NCI-H524 treated with DMSO at 0.1 percent for 48 hours (cell line): ENCODE measurements at regions not wholly inside any gene's neighbourhood (a gene's known extent, or its start where the extent isn't known, plus 50 kb on each side); places are given as distances from the start of the nearest gene placed in this dataset.
"Not testable (repeated sequence)": the region's sequence is repeated elsewhere in the genome, so short reads cannot be mapped to it uniquely, and the experiment has no call there.

Source experiments
- DNase-seq: peaks from one replicate; lab custom pipeline; 2025; lab: John Stamatoyannopoulos, UW

DNA sequence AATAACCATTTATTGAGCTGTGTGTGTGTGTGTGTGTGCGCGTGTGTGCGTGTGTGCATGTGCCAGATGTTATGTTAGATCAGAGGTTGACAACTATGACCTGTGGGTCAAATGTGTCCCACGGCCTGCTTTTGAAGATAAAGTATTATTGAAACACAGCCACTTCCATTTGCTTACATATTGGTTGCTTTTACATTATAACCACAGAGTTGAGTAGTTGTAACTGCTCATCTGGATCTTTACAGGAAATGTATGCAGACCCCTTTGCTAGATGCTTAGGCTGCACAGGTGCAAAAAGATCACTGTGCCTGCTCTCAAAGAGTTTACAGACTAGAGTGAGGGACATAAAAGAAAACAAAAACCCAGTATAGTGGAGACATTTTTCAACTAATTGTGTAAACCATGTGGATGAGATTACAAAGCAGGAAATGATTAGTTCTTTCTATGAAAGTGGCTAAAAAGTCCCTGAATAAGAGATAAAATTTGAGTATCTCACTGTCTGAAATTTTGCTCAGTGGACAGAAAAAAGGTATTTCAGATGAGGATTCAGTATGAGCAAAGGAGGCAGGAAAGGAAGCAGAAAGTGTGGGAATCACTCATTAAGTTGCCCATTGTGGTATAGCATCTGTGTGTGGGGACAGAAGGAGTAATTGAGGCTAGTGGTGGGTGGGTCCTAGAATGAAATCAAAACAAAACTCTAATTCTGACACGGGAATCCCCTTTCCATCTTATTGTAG is 188.4 kb downstream of the PAH start:
- DNase-seq = no peak

DNA sequence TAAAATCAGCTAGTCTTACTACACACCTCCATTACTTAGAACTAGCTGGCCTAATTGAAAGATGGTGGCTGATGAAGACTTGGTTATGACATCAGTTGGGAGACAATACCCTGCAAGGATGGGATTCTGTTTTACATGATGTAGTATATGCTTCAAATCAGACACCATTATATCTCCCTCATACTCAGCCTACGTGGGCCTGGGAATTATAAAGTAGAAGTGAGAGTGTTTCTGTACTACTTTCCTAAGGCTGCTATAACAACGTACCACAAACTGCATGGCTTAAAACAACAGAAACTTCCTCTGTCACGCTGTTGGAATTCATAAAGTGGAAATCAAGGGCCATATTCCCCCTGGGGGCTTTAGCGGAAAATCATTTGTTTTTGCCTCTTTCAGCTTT is 190.4 kb downstream of the PAH start:
- no peak for DNase-seq

DNA sequence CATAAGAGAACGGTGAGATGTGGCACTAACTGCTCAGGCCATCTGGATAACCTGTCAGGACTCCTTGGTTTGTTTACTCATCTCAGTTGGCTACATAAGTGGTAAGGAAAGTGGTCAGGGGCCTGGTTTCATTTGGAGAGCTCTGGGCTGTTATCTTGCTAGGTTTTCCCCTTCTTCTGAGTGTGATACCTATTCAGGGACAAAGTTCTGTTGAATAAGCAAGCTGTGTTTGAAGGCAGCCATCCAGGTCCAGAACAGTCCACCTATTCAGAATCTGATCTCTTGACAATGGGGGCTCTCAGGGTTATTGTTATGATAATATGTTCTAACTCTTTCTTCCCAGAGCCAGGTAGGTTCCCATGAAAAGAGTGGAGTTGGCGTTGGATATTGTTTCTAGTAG is 194.9 kb downstream of the PAH start:
- no peak for DNase-seq

DNA sequence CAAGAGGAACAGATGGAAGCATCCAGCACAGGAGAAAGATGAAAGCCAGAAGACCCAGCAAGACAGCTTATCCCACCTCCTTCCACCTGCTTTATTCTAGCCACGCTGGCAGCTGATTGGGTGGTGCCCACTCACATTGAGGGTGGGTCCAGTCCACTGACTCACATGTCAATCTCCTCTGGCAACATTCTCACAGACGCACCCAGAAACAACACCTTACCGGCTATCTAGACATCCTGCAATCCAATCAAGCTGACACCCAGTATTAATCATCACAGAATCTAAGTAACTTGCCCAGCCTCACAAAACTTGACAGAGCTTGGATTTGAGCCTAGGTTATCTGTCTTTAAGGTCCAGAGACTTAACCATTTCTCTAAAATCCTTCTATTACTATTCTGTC is 208.9 kb downstream of the PAH start:
- DNase-seq = no peak

DNA sequence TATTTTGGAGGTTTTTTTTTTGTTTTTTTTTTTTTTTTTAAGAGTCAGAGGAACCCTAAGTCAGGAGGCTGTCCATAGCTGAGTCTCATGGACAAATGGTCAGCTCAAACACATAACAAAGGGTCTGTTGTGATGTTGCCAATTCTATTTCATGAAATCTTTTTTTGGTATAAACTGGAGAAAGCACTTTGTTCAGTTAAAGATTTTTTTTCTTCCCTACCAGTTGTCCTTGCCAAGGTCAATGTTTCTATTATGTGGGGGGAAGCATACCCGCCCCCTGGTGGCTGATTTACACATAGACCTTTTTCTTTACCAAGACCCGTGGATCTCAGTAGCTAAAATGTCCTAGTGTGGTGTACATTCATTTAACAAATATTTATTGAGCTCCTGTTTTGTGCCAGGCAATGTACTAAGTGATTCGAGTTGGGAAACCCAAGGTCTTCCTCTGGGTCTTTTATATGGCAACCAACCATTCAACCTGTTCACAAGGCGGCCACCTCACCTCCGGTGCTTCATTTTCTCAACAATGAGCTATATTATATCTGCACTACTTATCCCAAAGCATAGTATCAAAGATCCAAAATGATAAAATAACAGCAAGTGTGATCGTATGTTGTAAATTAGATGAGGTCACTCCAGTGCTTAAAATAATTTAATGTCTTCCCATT is 214.5 kb downstream of the PAH start:
- DNase-seq = no peak

DNA sequence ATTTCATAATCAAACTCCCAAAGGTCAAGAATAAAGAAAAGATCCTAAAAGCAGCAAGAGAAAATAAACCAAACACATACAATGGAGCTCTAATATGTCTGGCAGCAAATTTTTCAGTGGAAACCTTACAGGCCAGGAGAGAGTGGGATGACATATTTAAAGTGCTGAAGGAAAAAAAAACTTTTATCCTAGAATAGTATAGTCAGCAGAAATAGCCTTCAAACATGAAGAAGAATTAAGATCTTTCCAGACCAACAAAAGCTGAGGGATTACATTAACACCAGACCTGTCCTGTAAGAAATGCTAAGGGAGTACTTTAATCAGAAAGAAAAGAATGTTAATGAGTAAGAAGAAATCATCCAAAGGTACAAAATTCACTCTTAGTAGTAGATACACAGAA is 215.7 kb upstream of the IGF1 start:
- DNase-seq = no peak

DNA sequence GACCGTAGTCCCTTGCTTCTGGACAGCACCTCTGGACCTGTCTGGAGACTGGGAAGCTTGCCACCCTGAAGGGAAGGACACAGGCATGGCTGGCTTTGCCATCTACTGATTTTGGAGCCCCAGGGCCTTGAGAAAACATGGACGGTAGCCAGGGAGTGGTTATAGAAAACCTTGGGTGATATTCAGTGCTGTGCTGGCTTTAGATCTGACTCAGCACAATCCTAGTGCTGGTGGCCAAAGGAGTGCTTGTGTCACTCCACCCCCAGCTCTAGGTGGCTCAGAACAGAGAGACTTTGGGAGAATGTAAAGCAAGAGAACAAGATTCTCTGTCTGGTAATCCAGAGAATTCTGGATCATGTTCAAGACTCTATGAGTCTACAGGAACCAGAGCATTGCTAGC is 214.5 kb upstream of the IGF1 start:
- DNase-seq = no peak

DNA sequence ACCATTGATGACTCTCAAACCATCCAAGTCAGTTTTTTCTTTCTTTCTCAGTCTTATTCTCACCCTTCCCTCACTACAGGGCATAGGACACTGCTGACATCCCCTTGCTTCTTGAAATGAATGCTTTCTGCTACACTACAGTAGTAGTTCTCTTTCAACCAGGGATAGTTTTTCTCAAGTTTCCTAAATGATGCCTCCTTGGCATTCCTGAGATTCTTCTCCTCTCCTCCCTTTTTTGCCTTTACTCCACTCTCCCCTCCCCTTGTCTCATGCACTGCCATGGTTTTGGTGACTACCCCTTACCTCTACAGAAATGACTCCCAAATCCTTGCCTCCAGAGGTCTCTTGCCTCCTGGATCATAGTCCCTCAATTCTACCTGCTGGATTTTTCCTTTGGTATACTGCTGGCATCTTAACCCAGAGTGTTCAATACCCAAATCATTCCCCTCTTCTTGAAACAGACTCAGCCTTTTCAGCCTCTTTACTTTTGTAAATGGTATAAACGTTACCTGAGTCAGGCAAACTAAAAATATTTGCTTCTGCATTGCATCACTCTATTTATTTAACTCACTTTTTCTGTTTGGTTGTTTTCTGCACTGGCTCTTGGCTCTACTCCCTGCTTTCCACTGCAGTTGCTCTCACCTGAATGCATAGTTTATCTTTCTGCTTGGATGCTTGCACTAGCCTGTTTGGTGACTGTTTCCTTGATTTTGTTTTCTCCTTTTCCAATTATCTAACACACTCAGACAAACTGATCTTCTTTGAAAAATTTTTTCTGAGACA is 211.6 kb upstream of the IGF1 start:
- DNase-seq = no peak

DNA sequence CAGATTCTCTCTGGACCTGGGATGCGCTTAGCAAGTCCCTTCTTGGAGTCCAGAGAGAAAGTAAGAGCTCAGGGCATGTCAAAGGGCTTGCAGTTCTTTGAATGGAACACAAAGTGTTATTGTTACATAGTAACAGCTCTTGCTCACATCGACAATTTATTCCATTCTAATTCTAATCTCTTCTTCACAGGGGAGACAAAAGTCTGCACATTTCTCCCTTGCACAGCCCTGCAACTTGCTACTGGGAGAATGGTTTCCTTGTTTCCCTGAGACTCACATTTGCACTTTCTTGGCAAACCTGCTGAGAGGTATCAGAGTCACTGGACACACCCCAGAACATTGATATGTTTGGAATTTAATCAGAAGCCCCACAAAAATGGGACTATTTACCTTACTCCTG is 209.9 kb upstream of the IGF1 start:
- no peak for DNase-seq

DNA sequence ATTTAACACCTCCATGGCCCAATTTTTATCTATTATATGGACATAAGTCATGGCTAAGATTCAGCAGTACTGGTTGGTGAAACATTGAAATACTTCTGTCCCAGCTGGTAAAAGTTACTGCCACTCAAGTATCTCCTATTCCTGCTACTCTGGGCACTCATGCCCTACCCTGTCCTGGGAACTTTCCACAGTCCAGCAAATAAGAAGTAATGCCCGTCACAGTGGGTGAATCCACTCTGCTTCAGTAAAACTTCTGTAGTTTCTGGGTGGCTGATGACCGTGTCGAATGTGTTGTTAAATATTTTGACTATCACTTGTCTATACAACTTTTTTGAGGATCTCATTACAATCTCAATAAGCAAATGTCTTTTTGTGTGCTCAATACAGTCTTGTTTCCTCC is 209.3 kb upstream of the IGF1 start:
- DNase-seq = no peak

DNA sequence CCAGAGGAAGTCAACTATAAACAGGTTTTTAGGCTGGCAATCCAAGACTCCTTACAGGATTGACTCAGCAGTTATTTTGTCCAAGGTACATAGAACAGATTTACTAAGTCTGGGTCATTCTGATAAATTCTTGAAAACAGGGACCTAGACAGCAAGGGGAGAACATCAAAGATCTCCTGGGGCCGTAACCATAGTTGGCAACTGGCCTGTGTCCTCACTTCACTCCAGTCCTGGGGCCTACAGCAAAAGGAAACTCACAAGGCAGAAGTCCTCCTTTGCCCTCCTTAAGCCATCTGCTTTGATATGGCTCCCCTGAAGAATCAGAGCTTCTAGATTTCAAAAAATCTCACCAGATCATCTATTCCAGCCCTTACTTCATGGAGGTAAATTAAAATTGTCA is 207.2 kb upstream of the IGF1 start:
- no peak for DNase-seq

DNA sequence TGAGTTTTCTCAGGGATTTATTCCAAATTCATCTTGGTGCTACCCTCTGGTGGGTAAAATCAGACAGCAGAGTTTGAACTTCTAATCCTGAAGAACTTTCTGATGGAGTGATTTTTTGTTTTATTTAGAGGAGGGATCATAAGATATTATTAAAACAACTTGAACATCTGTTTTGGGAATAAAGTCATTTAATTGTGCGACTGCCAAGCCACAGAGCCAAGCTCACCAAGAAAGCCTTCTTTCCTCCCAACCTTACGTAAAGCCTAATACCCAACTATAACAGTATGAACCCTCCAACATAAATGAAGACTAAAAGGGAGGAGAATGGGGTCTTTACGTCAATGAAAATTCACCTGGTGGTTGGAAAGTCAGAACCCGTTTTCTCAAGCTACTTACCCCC is 205.5 kb upstream of the IGF1 start:
- DNase-seq = no peak

DNA sequence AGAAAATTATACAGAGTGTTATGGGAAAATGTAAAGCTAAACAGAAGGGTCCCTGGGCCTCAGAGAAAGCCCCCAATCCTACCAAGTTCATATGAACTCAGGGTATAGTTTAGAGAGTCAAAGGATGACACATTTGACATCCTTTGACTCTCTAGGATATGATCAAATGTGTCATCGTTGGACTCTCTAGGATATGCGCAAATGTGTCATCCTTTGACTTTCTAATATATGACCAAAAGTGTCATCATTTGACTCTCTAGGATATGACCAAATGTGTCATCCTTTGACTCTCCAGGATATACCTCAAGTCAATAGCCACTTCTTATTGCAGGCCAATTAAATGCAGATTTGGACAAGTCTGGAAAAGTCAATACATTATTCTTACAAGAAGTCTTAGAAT is 204.8 kb upstream of the IGF1 start:
- no peak for DNase-seq

DNA sequence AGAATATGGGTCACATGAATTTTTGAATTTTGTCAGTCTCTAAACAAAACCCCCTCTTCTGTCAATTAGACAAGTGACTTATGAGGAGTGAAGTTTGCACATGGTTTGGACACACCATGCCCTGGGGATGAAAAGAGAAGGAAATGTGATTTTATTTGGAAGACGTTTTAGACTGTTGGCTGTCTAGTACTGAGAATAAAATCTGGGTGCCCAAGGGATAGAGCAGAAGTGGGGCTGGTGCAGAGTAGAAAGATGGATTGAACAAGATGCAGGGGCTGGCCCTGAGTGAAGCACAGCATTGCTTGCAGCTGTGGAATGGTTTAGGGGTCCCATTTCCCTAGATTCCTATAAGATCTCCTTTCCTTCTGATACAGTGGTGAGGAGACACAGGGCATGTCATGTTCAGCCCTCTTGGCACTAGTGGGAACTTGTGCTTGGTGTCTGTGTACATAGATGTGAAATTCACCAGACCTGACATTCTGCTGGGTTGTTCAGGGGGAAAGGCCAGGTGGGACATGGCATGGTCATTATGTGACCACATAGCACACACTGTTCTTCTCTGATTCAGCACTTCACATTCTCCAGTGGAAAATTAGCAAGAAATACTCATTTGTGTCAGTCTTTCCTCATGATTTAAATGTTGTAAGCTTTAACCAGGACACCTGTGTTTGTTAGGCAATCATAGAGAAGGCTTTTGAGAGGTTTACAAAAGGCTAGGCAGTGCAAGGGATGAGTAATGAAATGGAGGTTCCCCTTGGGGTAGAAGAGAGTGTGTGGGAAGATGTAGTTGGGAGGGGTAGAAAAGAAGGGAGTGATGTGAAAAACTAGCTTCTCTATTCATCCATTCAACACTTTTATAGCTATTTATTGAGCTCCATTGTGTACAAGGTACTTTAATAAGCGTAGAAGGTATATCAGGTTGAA is 202.3 kb upstream of the IGF1 start:
- no peak for DNase-seq

DNA sequence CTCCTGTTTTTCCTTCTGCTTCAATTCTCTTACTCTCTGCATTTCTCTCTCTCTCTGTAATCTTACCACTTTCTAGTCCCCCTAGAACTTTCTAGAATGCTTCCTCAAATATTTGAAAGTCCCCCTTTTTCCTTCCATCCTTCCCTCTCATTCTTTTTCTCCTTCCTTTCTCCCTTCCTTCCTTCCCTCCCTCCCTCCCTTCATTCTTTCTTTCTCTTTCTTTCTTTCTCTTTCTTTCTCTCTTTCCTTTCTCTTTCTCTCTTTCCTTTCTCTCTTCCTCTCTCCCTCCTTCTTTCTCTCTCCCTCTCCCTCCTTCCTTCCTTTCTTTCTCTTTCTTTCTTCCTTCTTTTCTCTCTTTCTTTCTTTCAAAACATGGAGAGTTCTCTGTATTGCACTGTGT is 201.4 kb upstream of the IGF1 start:
- no peak for DNase-seq

DNA sequence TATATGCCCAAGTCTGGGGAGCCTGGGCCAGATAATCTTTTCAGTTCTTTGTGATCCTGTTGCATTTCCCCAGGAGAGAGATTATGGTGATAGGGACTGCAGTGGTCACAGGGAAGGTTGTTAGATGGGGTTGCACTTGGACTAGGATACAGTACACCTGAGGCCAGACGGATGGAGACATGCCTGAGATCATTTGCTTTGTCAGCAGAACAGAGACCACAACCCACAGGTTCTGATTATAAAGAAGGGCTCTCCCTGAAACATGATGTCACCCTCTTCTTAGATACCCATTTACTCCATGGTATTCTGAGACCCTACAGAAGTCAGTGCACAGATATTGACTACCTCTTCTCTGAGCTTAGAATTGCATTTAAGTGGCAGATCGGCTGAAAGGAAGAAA is 200.9 kb upstream of the IGF1 start:
- DNase-seq = no peak

DNA sequence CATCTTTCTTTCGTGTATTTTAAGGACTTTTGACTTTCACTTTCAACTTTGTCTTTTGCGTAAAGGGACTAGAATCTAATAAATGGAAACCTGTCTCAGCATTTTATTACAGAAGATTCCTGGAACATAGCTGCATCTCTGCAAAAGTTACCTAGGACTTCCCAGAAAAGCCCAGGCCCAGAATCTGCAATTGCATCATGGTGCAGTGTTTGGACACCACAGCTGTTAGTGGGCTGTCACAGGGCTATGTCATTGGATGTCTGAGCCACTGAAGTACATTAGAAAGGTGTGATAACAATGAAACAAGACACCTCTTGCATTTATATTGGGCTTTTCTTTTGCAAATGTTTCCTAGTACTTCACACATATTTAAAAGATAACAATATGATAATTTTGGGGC is 199.9 kb upstream of the IGF1 start:
- DNase-seq = no peak

DNA sequence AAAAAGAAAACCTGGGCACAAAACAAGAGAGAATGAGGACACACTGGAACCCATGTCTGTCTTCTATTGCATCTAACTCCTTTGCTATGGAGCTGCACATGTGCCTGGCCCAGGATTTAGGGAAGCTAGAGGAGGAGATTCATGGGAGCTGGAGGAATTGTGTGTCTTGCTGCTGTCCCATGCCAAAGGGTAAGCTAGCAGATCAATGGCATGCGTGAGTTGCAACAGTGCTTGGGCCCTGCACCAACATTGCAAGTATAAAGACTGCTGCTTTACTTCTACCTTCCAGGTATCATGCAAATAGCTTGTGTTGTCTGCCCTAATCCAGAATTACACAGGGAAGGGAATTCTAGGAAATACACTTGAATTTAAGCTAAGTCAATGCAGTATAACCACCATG is 196.4 kb upstream of the IGF1 start:
- DNase-seq = no peak

DNA sequence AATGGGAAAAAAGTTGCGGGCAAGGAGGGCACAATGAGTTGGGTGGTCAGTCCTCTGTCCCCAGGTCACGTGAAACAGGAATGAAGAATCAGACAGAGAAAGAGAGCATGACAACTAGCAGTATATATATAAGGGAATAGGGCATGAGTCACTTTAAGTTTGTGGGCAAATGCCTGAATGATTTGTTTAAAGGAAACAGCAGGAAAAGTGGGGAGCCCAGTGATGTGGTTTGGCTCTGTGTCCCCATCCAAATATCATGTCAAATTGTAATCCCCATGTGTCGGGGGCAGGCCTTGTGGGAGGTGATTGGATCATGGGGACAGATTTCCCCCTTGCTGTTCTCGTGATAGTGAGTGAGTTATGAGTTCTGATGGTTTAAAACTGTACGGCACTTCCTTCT is 195.3 kb upstream of the IGF1 start:
- no peak for DNase-seq

DNA sequence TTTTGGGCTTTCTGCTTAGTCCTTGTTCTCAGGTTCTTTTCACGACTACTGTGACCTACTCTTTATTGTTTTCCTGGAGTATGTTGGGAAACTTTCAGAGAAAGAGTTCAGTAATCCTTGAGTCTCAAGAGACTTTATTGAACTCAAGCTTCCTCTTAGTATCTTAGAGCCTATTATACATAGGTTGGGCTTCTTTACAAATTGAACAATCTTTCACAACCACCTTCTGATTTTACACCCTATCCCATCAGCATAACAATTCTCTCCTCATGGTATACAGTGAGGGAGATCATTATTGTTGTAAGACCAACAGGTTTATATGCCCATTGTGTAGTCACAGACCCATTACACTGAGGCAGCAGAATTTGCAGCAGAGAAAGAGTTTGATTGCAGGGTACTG is 193.2 kb upstream of the IGF1 start:
- no peak for DNase-seq

DNA sequence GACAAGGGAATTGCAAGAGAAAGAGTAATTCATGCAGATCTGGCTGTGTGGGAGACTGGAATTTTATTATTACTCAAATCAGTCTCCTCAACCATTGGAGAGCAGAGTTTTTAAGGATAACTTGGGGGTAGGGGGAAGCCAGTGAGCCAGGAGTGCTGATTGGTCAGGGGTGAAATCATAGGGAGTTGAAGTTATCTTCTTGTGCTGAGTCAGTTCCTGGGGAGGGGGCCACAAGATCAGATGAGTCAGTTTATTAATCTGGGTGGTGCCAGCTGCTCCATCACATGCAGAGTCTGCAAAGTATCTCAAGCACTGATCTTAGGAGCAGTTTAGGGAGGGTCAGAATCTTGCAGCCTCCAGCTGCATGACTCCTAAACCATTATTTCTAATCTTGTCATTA is 191.8 kb upstream of the IGF1 start:
- DNase-seq = not testable (repeated sequence)

DNA sequence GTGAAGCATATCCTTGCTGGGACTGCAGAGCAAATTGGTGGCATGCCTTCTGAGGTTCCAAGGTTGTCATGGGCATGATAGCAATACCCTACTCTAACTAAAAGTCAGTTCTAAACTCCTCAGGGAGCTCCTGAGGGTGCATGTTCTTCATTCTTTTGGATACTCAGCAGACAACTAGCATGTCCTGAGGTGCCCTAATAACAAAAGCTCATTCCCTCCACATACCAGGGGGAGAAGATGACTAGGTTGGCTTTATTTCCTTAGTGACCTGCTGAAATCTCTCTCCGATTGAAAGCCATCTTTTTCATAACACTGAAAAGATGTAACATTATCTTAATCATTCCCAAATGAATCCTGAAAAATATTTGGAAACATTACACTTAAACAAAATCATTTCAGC is 188.7 kb upstream of the IGF1 start:
- DNase-seq = no peak
